IMR-90 (cell line): ENCODE measurements at regions not wholly inside any gene's neighbourhood (a gene's known extent, or its start where the extent isn't known, plus 50 kb on each side); places are given as distances from the start of the nearest gene placed in this dataset.

Experiments used
- ATAC-seq: fragments of 200-7000 bp; cut with Tn5 transposase; 2 replicates; pipeline ENCODE4 v1.9.1; 2020; ENCODE audit warnings: low read depth, mild to moderate bottlenecking, moderate library complexity
- BruUV-seq: library from RNA; stranded (reverse); fragments of 400-500 nt; replicated peaks from 2 replicates; lab custom pipeline; 2021; lab: Mats Ljungman, UMichigan
- CTCF ChIA-PET: fragments of 300-600 bp; formaldehyde crosslinking; extraction: SDS; loops from one replicate; lab custom pipeline; 2021; ENCODE audit warnings: antibody characterized with exemption; lab: Yijun Ruan, JAX
- POLR2A ChIA-PET: fragments of 300-600 bp; sonication (Branson Sonifier 250); formaldehyde crosslinking; loops from one replicate; lab custom pipeline; 2022; ENCODE audit warnings: antibody characterized with exemption; ENCODE audit not compliant: unreplicated experiment; lab: Charles Lee
- DNase-seq: peaks from one replicate; pipeline ENCODE4 v3.0.0; 2013
- H2AFZ ChIP-seq: replicated peaks from 2 replicates; pipeline ENCODE3; 2013; ENCODE audit warnings: low read length, mild to moderate bottlenecking; ENCODE audit not compliant: poor library complexity
- H2AK5ac ChIP-seq: 2 replicates; pipeline ENCODE4 v1.6.1; 2013; ENCODE audit warnings: low read depth, low read length, inconsistent platforms
- H2AK9ac ChIP-seq: replicated peaks from 2 replicates; pipeline ENCODE3; 2013; ENCODE audit warnings: mild to moderate bottlenecking, low read depth, low read length, moderate library complexity; ENCODE audit not compliant: poor library complexity
- H2BK120ac ChIP-seq: 2 replicates; pipeline ENCODE4 v1.6.1; 2013; ENCODE audit warnings: low read depth, low read length, inconsistent platforms
- H2BK15ac ChIP-seq: 3 replicates; pipeline ENCODE4 v1.6.1; 2013; ENCODE audit warnings: low read depth, low read length, inconsistent platforms
- H2BK20ac ChIP-seq: 2 replicates; pipeline ENCODE4 v1.6.1; 2013; ENCODE audit warnings: low read depth, mild to moderate bottlenecking, inconsistent platforms, low read length, moderate library complexity
- H2BK5ac ChIP-seq: 2 replicates; pipeline ENCODE4 v1.6.1; 2013; ENCODE audit warnings: mild to moderate bottlenecking, low read depth, low read length, inconsistent platforms; ENCODE audit not compliant: poor library complexity, severe bottlenecking
- H3K14ac ChIP-seq: replicated peaks from 2 replicates; pipeline ENCODE4 v1.6.1; 2013; ENCODE audit warnings: low read depth, low read length, inconsistent platforms
- H3K18ac ChIP-seq: 2 replicates; pipeline ENCODE4 v1.6.1; 2013; ENCODE audit warnings: low read depth, low read length, control low read depth
- H3K23ac ChIP-seq: 2 replicates; pipeline ENCODE4 v1.6.1; 2013; ENCODE audit warnings: low read depth, low read length, inconsistent platforms
- H3K27ac ChIP-seq: 2 replicates; pipeline ENCODE4 v1.5.1; 2013; ENCODE audit warnings: mild to moderate bottlenecking, control low read depth, low read length; ENCODE audit not compliant: insufficient read depth
- H3K27me3 ChIP-seq: 2 replicates; pipeline ENCODE4 v1.6.1; 2013; ENCODE audit warnings: low read length; ENCODE audit not compliant: control insufficient read depth, insufficient read depth
- H3K36me3 ChIP-seq: 2 replicates; pipeline ENCODE4 v1.6.1; 2013; ENCODE audit warnings: low read length, mixed read lengths; ENCODE audit not compliant: control insufficient read depth, insufficient read depth
- H3K4ac ChIP-seq: 2 replicates; pipeline ENCODE4 v1.6.1; 2013; ENCODE audit warnings: low read depth, low read length, inconsistent platforms
- H3K4me1 ChIP-seq: 2 replicates; pipeline ENCODE4 v1.6.1; 2013; ENCODE audit warnings: low read length, mixed read lengths; ENCODE audit not compliant: control insufficient read depth, insufficient read depth
- H3K4me2 ChIP-seq: 2 replicates; pipeline ENCODE4 v1.6.1; 2013; ENCODE audit warnings: low read depth, mild to moderate bottlenecking, control low read depth, low read length, moderate library complexity
- H3K4me3 ChIP-seq: 2 replicates; pipeline ENCODE4 v1.5.1; 2013; ENCODE audit warnings: low read depth, mild to moderate bottlenecking, control low read depth, low read length, moderate library complexity; ENCODE audit not compliant: insufficient read depth
- H3K56ac ChIP-seq: 2 replicates; pipeline ENCODE4 v1.6.1; 2013; ENCODE audit warnings: low read length, inconsistent platforms; ENCODE audit not compliant: insufficient read depth; ENCODE audit errors: extremely low read depth
- H3K79me1 ChIP-seq, 2 experiments: 2 replicates each; pipeline ENCODE4 v1.6.1; 2013; ENCODE audit warnings: low read length in 2 of 2, inconsistent platforms in 1 of 2, low read depth in 1 of 2
- H3K9ac ChIP-seq: 2 replicates; pipeline ENCODE4 v1.6.1; 2013; ENCODE audit warnings: low read depth, low read length, control low read depth
- H3K9me1 ChIP-seq: 2 replicates; pipeline ENCODE4 v1.6.1; 2013; ENCODE audit warnings: low read length, inconsistent platforms; ENCODE audit not compliant: insufficient read depth
- H3K9me3 ChIP-seq: 2 replicates; pipeline ENCODE4 v1.6.1; 2013; ENCODE audit warnings: low read length; ENCODE audit not compliant: control insufficient read depth, insufficient read depth
- H4K20me1 ChIP-seq: 2 replicates; pipeline ENCODE4 v1.6.1; 2013; ENCODE audit warnings: low read length, inconsistent platforms; ENCODE audit not compliant: insufficient read depth
- H4K5ac ChIP-seq: 2 replicates; pipeline ENCODE4 v1.6.1; 2013; ENCODE audit warnings: mild to moderate bottlenecking, low read depth, low read length, control low read depth
- H4K8ac ChIP-seq, 2 experiments: 2 replicates each; pipeline ENCODE4 v1.6.1; 2013; ENCODE audit warnings: low read depth in 2 of 2, low read length in 2 of 2, control low read depth in 1 of 2, inconsistent platforms in 1 of 2
- H4K91ac ChIP-seq: 2 replicates; pipeline ENCODE4 v1.6.1; 2013; ENCODE audit warnings: low read depth, low read length, inconsistent platforms; ENCODE audit not compliant: insufficient read depth
- CEBPB ChIP-seq: IDR thresholded peaks from 2 replicates; pipeline ENCODE4 v1.6.1; 2012; ENCODE audit warnings: low read depth, low read length, improper control_type of control experiment
- CTCF ChIP-seq: conservative IDR thresholded peaks from 2 replicates; pipeline ENCODE4 v1.5.1; 2012; ENCODE audit warnings: mild to moderate bottlenecking, low read depth, low read length, improper control_type of control experiment
- FOS ChIP-seq: fragments of 150-350 bp; IDR thresholded peaks from 2 replicates; pipeline ENCODE4 v1.6.1; 2016; ENCODE audit warnings: low read depth, low read length
- MAFK ChIP-seq: IDR thresholded peaks from 2 replicates; pipeline ENCODE4 v1.6.1; 2012; ENCODE audit warnings: low read depth, low read length, improper control_type of control experiment
- MAZ ChIP-seq: IDR thresholded peaks from 2 replicates; pipeline ENCODE4 v1.6.1; 2012; ENCODE audit warnings: low read depth, mild to moderate bottlenecking, low read length, improper control_type of control experiment, moderate library complexity, borderline replicate concordance
- POLR2A ChIP-seq: IDR thresholded peaks from 2 replicates; pipeline ENCODE4 v1.6.1; 2012; ENCODE audit warnings: mild to moderate bottlenecking, low read depth, low read length
- RAD21 ChIP-seq: IDR thresholded peaks from 2 replicates; pipeline ENCODE4 v1.6.1; 2012; ENCODE audit warnings: low read length, improper control_type of control experiment
- RCOR1 ChIP-seq: IDR thresholded peaks from 2 replicates; pipeline ENCODE4 v1.6.1; 2012; ENCODE audit warnings: mild to moderate bottlenecking, low read length, improper control_type of control experiment; ENCODE audit not compliant: insufficient replicate concordance
- RFX5 ChIP-seq: IDR thresholded peaks from 2 replicates; pipeline ENCODE4 v1.8.0; 2012; ENCODE audit warnings: low read depth, mild to moderate bottlenecking, low read length, moderate library complexity
- SMC3 ChIP-seq: fragments of 150-350 bp; IDR thresholded peaks from 2 replicates; pipeline ENCODE4 v1.6.1; 2016; ENCODE audit warnings: low read depth, mild to moderate bottlenecking, antibody characterized with exemption, low read length, moderate library complexity
- WGBS, 2 experiments: methylation state at CpG; one replicate each; pipeline versions ENCODE4 v1.1.5 to v1.1.7; 2013; ENCODE audit warnings: missing lambda C conversion rate in 2 of 2; ENCODE audit not compliant: insufficient read length in 1 of 2; ENCODE audit errors: extremely low coverage in 2 of 2; 5-methylcytosine and 5-hydroxymethylcytosine counted together
- dilution Hi-C: fragments of 300-500 bp; cut with HindIII; formaldehyde crosslinking; loops from one replicate; pipeline ENCODE4 v1.14.3; 2018; ENCODE audit warnings: low sequenced_read_pairs; ENCODE audit not compliant: unreplicated experiment
- in situ Hi-C: fragments of 300-500 bp; cut with MboI; formaldehyde crosslinking; loops from 3 replicates; pipeline ENCODE4 v1.14.3; 2019; ENCODE audit warnings: low sequenced_read_pairs, inconsistent platforms, mixed read lengths
- intact Hi-C: fragments of 100-400 bp; cut with micrococcal nuclease; formaldehyde crosslinking; loops from 2 replicates; pipeline ENCODE4 v1.10.0; 2022
- TF ChIP-seq, protein P1 (sequence below): fragments of 150-350 bp; IDR thresholded peaks from 2 replicates; pipeline ENCODE4 v1.6.1; 2016; ENCODE audit warnings: low read depth, mild to moderate bottlenecking, low read length, moderate library complexity, borderline replicate concordance

- H3K9ac ChIP-seq, result no peak overlapping the region
- no peak overlapping the region for H2BK20ac ChIP-seq
- dilution Hi-C loops, result no loop called here
- H3K27me3 ChIP-seq, result no peaks in the 10 kb centered on the region
- no peak overlapping the region for H3K18ac ChIP-seq
- WGBS, 2 experiments, result no CpG with 5 or more reads among the region's 1 CpG
- H3K23ac ChIP-seq, result no peak overlapping the region
- in situ Hi-C loops, result no loop called here
- no peak overlapping the region for H2AK9ac ChIP-seq
- H2BK15ac ChIP-seq, result no peak overlapping the region
- ChIA-PET POLR2A (no interaction called here), CTCF (interaction anchor here (0.6 kb wide), 1 partner anchor 44 kb away, joined by 5 read pairs; no protein-coding TSS in a partner anchor)
- no peak overlapping the region for H2BK5ac ChIP-seq
- no peaks in the 10 kb centered on the region for H3K9me3 ChIP-seq
- DNase-seq (no peak), ATAC-seq (no peak)
- H3K4ac ChIP-seq, result no peak overlapping the region
- no peak overlapping the region for H2AFZ ChIP-seq
- TF ChIP-seq RCOR1 (no peak), RFX5 (no peak), CTCF (no peak), FOS (no peak), CEBPB (no peak), SMC3 (no peak), POLR2A (no peak), RAD21 (no peak), MAFK (no peak), MAZ (no peak)
- TF ChIP-seq, protein P1, sequence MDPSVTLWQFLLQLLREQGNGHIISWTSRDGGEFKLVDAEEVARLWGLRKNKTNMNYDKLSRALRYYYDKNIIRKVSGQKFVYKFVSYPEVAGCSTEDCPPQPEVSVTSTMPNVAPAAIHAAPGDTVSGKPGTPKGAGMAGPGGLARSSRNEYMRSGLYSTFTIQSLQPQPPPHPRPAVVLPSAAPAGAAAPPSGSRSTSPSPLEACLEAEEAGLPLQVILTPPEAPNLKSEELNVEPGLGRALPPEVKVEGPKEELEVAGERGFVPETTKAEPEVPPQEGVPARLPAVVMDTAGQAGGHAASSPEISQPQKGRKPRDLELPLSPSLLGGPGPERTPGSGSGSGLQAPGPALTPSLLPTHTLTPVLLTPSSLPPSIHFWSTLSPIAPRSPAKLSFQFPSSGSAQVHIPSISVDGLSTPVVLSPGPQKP, result no peak
- H3K27ac ChIP-seq, result no peak overlapping the region
- intact Hi-C loops, result no loop called here
- no peak overlapping the region for H3K4me2 ChIP-seq
- H2BK120ac ChIP-seq, result no peak overlapping the region
- no peaks in the 10 kb centered on the region for H3K9me1 ChIP-seq
- no peak overlapping the region for H4K91ac ChIP-seq
- no peaks in the 10 kb centered on the region for H4K20me1 ChIP-seq
- no peak overlapping the region for H2AK5ac ChIP-seq
- H3K14ac ChIP-seq, result no peak overlapping the region
- H4K5ac ChIP-seq, result no peak overlapping the region
- no peaks in the 10 kb centered on the region for H3K79me1 ChIP-seq
- BruUV-seq, result no TSS peak
- no peak overlapping the region for H4K8ac ChIP-seq
- no peaks in the 10 kb centered on the region for H3K36me3 ChIP-seq
- no peaks in the 10 kb centered on the region for H3K4me1 ChIP-seq
- no peak overlapping the region for H3K56ac ChIP-seq
- H3K4me3 ChIP-seq, result no peak overlapping the region
Observed at GRCh38 chr1:87462894-87463293, 134.2 kb downstream of the LMO4 start.
